GM19468 (cell line): ENCODE measurements at regions not wholly inside any gene's neighbourhood (a gene's known extent, or its start where the extent isn't known, plus 50 kb on each side); places are given as distances from the start of the nearest gene placed in this dataset.

Source experiments
- ATAC-seq: cut with Tn5 transposase; IDR thresholded peaks from one replicate; pipeline ENCODE4 v1.9.1; 2021; ENCODE audit warnings: mild to moderate bottlenecking, moderate library complexity, moderate number of reproducible peaks; ENCODE audit not compliant: unreplicated experiment; ENCODE audit errors: extremely low read depth

- ATAC-seq, result no peak
Observed at GRCh38 chr6:43953256-43953655, 174.0 kb downstream of the MRPL14 start.

DNA sequence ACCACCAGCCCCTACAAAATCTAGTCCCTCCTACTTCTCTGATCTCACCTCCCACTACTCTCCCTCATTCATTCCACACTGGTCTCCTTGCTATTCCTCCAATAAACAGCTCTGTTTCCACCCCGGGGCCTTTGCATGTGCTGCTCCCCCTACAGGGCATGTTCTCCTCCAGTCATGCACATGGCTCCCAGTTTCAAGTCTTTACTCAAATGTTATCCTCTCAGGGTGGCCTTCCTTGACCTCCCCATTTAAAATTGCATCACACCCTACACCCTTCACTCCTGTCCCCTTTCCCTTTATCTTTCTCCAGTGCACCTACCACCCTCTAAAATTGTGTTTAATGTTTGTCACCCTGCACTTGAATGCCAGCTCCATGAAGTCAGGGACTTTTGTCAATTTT lies 174.5 kb downstream of the MRPL14 start:
- ATAC-seq, result no peak

DNA sequence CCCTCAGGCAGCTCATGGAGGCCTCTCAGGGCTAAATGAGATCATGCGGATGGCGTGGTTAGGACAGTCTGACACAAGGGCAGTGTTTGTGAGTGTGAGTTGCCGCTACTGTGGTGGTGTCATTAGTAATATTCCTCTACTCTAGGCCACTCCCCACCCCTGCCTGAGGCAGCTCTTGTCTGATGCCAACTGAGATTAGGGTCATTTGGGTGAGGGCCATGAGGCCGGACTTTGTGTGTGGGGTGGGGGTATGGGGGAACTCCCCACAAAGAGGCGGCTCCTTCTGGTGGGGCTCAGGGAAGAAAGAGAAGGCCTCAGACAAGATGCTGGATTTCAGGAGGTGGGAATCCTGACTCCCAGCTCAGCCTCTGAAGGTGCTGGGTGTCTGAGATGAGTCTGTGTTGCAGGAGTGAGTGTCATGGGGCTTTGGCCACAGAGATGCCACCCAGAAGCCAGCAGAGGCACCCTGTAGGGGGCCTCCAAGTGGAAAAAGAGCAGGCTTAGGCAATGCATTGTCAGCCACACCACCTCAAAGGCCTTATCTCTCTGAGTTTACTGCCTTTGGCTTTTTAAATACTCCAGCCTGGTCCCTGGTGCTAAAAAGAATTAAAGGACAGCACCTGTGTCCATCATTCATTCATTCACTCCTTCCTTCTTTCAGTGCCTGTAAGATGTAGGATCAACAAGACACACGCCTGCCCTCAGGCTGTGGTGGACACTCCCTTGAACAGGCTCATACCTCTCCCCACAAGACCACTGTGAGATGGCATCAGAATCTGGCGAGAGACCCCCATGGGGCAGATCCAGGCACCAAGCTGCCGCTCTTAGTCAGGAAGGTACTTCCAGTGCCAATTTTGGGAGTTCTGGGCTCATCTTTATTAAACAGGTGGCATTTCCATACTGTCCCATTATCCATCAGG lies 175.2 kb downstream of the MRPL14 start:
- ATAC-seq, result no peak

GRCh38 chr6:43951063-43951755 lies 176.0 kb downstream of the MRPL14 start:
- ATAC-seq, result no peak

GRCh38 chr6:43950731-43951062 lies 176.6 kb downstream of the MRPL14 start:
- ATAC-seq, result no peak

- ATAC-seq, result no peak
Observed at GRCh38 chr6:43950051-43950605, 177.1 kb downstream of the MRPL14 start.

DNA sequence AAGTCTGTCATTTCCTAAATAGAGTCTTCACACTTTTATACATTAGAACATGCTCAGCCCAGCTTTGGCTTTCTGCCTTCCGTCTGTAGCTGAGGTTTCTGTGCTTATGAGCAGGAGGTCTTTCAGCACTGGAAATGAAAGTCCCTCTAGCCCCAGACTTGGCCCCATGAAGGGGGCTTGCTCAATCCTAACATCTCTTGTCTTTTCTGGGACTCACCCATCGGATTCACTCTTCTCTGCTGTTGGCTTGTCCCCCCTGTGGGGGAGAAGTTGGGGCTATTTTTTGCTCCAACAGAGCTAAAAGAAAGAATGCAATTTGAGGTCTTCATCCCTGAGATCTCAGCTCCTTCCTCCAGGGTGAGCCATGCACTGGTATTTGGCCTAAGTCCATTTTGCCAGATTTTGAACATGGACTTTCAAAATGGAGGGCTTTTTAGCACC lies 177.7 kb downstream of the MRPL14 start:
- ATAC-seq, result no peak

GRCh38 chr6:43948527-43949485 lies 178.4 kb downstream of the MRPL14 start:
- ATAC-seq, result no peak

DNA sequence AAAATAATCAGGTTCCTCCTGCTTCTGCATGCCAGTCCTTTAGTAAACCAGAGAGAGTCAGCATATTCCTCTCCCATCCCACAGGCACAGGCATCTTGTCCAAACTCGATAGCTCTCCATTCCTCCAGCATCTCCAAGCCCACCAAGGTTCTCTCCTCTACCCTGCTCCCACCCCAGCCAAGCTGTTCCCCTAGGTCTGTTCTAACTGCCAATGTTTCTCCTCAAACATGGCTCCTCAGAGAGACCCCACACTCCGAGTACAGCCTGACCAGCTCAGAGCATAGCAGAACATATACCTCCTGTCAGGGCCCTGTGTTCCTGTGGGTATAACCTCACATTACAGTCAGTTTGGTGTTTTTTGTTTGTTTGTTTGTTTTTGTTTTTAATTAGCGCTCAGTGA lies 177.8 kb downstream of the VEGFA start:
- ATAC-seq, result no peak

GRCh38 chr6:43946641-43947363 lies 176.8 kb downstream of the VEGFA start:
- no peak for ATAC-seq

DNA sequence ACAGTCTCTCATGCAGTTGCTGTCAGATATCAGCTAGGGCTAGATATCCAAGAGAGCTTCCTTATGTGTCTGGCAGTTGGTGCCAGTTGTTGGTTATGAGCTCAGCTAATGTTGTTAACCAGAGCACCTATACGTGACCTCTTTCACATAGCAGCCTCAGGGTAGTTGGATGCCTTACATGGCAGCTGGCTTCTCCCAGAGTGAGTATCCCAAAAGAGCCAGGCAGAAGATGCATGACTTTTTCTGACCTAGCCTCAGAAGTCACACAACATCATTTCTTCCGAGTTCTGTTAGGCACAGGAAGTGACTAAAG lies 175.7 kb downstream of the VEGFA start:
- ATAC-seq, result no peak

DNA sequence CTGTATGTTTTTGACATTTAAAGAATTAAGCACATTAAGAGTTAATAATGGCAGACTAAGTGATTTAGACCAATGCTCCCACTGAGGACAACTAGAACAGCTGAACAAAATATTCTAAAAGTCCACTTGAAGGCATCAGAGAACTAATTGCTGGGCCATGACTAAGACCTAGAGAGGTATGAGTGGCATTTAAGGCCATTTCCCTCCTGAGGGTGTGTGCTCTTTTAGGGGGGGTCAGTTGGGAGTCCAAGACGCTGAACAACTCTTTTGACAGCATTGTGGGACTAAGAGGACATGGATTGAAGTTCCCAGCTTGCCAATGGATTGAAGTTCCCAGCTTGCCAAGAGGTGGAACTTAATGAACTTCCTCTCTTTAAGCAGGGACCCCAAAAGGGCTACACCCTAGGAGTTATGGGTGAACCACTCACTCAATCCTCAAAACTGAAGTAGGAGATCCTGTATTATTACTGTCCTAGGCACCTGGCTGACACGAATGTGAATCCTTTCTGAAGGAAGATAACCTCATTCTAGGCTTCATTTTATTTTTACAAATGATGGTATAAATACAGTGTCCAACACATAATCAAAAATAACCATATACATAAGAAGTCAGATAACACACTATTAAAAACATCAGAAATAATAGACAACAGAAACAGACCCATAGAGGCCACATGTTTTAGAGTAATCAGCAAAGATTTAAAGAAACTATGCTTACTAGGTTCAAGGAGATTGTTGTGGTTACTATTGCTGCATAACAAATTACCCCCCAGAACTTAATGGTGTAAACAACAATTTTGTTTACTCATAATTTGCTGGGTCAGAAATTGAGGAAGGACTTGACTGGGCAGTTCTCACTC lies 175.1 kb downstream of the VEGFA start:
- no peak for ATAC-seq

- no peak for ATAC-seq
Observed at GRCh38 chr6:43943781-43944250, 173.8 kb downstream of the VEGFA start.

DNA sequence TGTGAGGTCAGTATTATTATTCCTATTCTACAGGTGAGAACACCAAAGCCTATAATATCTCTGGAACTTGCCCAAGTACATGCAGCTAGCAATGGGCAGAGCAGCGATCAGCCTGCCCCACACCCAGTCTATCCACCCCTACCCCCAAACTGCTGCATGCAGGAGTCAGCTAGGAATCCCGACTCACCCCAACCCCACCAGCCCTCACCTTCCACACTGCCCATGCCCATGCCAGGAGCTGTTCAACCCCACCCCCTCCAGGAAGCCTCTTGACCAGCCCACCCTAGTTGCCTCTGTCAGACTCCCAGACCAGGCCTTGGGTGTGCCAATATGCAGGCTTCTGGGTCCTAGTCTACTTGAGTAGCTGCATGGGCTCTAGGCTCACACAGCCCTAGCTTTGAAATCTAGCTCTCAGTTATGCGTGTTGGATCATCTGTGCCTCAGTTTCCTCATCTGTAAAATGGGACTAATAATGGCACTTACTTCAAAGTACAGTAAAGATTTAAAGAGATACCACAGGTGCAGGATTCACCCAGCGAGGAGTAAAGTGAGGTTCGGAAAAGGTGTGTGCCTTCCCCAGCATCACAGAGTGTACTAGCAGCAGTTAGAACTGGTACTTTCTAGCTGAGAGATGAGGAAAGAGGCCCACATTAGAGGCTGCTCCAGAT lies 173.2 kb downstream of the VEGFA start:
- ATAC-seq, result no peak

GRCh38 chr6:43942616-43943015 lies 172.6 kb downstream of the VEGFA start:
- no peak for ATAC-seq

GRCh38 chr6:43942011-43942442 lies 172.0 kb downstream of the VEGFA start:
- ATAC-seq, result no peak

- no peak for ATAC-seq
Observed at GRCh38 chr6:43941174-43941573, 171.2 kb downstream of the VEGFA start.
